Hematopoietic multipotent progenitor cell (in vitro differentiated cells): ENCODE measurements at regions not wholly inside any gene's neighbourhood (a gene's known extent, or its start where the extent isn't known, plus 50 kb on each side); places are given as distances from the start of the nearest gene placed in this dataset.
"Not testable (repeated sequence)": the region's sequence is repeated elsewhere in the genome, so short reads cannot be mapped to it uniquely, and the experiment has no call there.

Source experiments
- DNase-seq, 3 donors: peaks; one replicate each; pipeline ENCODE4 v3.0.0-alpha.2; 2011 to 2015; ENCODE audit warnings: low read depth in 2 of 3, low spot score in 2 of 3

GRCh38 chr5:92758552-92758951 lies 822.5 kb downstream of the NR2F1-AS1 start:
- DNase-seq: no peak

GRCh38 chr5:92749943-92750342 lies 831.1 kb downstream of the NR2F1-AS1 start:
- no peak for DNase-seq

GRCh38 chr5:92748072-92748676 lies 832.8 kb downstream of the NR2F1-AS1 start:
- DNase-seq: no peak

GRCh38 chr5:92741906-92742305 lies 839.1 kb downstream of the NR2F1-AS1 start:
- DNase-seq: no peak

GRCh38 chr5:92734211-92734940 lies 846.6 kb downstream of the NR2F1-AS1 start:
- no peak for DNase-seq

GRCh38 chr5:92730486-92730885 lies 850.5 kb downstream of the NR2F1-AS1 start:
- no peak for DNase-seq

GRCh38 chr5:92729088-92729487 lies 851.9 kb downstream of the NR2F1-AS1 start:
- DNase-seq: no peak

- DNase-seq: no peak
Measured at GRCh38 chr5:92715946-92716520, 865.0 kb downstream of the NR2F1-AS1 start.

- DNase-seq: no peak
Measured at GRCh38 chr5:92713826-92714225, 867.2 kb downstream of the NR2F1-AS1 start.

- DNase-seq: no peak
Measured at GRCh38 chr5:92713335-92713743, 867.7 kb downstream of the NR2F1-AS1 start.

- no peak for DNase-seq
Measured at GRCh38 chr5:92711956-92712355, 869.1 kb downstream of the NR2F1-AS1 start.

GRCh38 chr5:92704590-92704989 lies 876.4 kb downstream of the NR2F1-AS1 start:
- no peak for DNase-seq

GRCh38 chr5:92703976-92704375 lies 877.0 kb downstream of the NR2F1-AS1 start:
- no peak for DNase-seq

- no peak for DNase-seq
Measured at GRCh38 chr5:92695123-92696003, 885.7 kb downstream of the NR2F1-AS1 start.

- DNase-seq: no peak
Measured at GRCh38 chr5:92694067-92694466, 887.0 kb downstream of the NR2F1-AS1 start.

GRCh38 chr5:92691955-92692354 lies 889.1 kb downstream of the NR2F1-AS1 start:
- DNase-seq: not testable (repeated sequence)

- DNase-seq: no peak
Measured at GRCh38 chr5:92687821-92688722, 892.9 kb downstream of the NR2F1-AS1 start.

GRCh38 chr5:92678640-92679039 lies 902.4 kb downstream of the NR2F1-AS1 start:
- DNase-seq: no peak

- DNase-seq: no peak
Measured at GRCh38 chr5:92676215-92677165, 904.5 kb downstream of the NR2F1-AS1 start.
